HG03469 (cell line): ENCODE measurements at regions not wholly inside any gene's neighbourhood (a gene's known extent, or its start where the extent isn't known, plus 50 kb on each side); places are given as distances from the start of the nearest gene placed in this dataset.
"Not testable (repeated sequence)": the region's sequence is repeated elsewhere in the genome, so short reads cannot be mapped to it uniquely, and the experiment has no call there.

ENCODE experiments used
- ATAC-seq: cut with Tn5 transposase; IDR thresholded peaks from one replicate; pipeline ENCODE4 v1.9.1; 2021; ENCODE audit warnings: mild to moderate bottlenecking, moderate library complexity, moderate number of reproducible peaks; ENCODE audit not compliant: unreplicated experiment

GRCh38 chr21:27536319-27536718 lies 569.4 kb upstream of the ADAMTS5 start:
- no peak for ATAC-seq

GRCh38 chr21:27535188-27535587 lies 568.3 kb upstream of the ADAMTS5 start:
- ATAC-seq = no peak

GRCh38 chr21:27534206-27534605 lies 567.3 kb upstream of the ADAMTS5 start:
- ATAC-seq = no peak

- no peak for ATAC-seq
These were observed 565.2 kb upstream of the ADAMTS5 start for GRCh38 chr21:27532076-27532475.

- ATAC-seq = no peak
These were observed 561.8 kb upstream of the ADAMTS5 start for GRCh38 chr21:27528697-27529096.

GRCh38 chr21:27526451-27526850 lies 559.6 kb upstream of the ADAMTS5 start:
- ATAC-seq = no peak

- ATAC-seq = no peak
These were observed 558.9 kb upstream of the ADAMTS5 start for GRCh38 chr21:27525780-27526179.

GRCh38 chr21:27519361-27519760 lies 552.5 kb upstream of the ADAMTS5 start:
- no peak for ATAC-seq

- ATAC-seq = not testable (repeated sequence)
These were observed 550.3 kb upstream of the ADAMTS5 start for GRCh38 chr21:27517177-27517576.

GRCh38 chr21:27515676-27516075 lies 548.8 kb upstream of the ADAMTS5 start:
- ATAC-seq = no peak

- ATAC-seq = no peak
These were observed 546.9 kb upstream of the ADAMTS5 start for GRCh38 chr21:27513825-27514224.

GRCh38 chr21:27513016-27513415 lies 546.1 kb upstream of the ADAMTS5 start:
- no peak for ATAC-seq

- ATAC-seq = no peak
These were observed 544.3 kb upstream of the ADAMTS5 start for GRCh38 chr21:27511233-27511632.

- no peak for ATAC-seq
These were observed 540.8 kb upstream of the ADAMTS5 start for GRCh38 chr21:27507695-27508094.

- no peak for ATAC-seq
These were observed 538.6 kb upstream of the ADAMTS5 start for GRCh38 chr21:27505516-27505915.

- no peak for ATAC-seq
These were observed 535.9 kb upstream of the ADAMTS5 start for GRCh38 chr21:27502801-27503200.

GRCh38 chr21:27498025-27498424 lies 531.1 kb upstream of the ADAMTS5 start:
- no peak for ATAC-seq

GRCh38 chr21:27495836-27496235 lies 528.9 kb upstream of the ADAMTS5 start:
- no peak for ATAC-seq

- no peak for ATAC-seq
These were observed 526.7 kb upstream of the ADAMTS5 start for GRCh38 chr21:27493542-27493941.

GRCh38 chr21:27487676-27488075 lies 520.8 kb upstream of the ADAMTS5 start:
- no peak for ATAC-seq

GRCh38 chr21:27480841-27481261 lies 514.0 kb upstream of the ADAMTS5 start:
- ATAC-seq = no peak

- ATAC-seq = no peak
These were observed 510.4 kb upstream of the ADAMTS5 start for GRCh38 chr21:27477296-27477695.

GRCh38 chr21:27476696-27477095 lies 509.8 kb upstream of the ADAMTS5 start:
- ATAC-seq = no peak
